Hematopoietic multipotent progenitor cell treated with erythropoietin and hydrocortisone succinate and interleukin-3 and kit ligand, for 6 days (in vitro differentiated cells): ENCODE measurements at regions not wholly inside any gene's neighbourhood (a gene's known extent, or its start where the extent isn't known, plus 50 kb on each side); places are given as distances from the start of the nearest gene placed in this dataset.
"Not testable (repeated sequence)": the region's sequence is repeated elsewhere in the genome, so short reads cannot be mapped to it uniquely, and the experiment has no call there.

Source experiments
- DNase-seq: peaks from one replicate; pipeline ENCODE4 v3.0.0-alpha.2; 2015

- not testable (repeated sequence) for DNase-seq
Observed at GRCh38 chr1:149234926-149235914, 131.9 kb upstream of the NBPF9 start.

GRCh38 chr1:149237515-149237914, 134.2 kb upstream of the NBPF9 start:
- not testable (repeated sequence) for DNase-seq

- DNase-seq, result not testable (repeated sequence)
Observed at GRCh38 chr1:149239897-149240508, 136.7 kb upstream of the NBPF9 start.

GRCh38 chr1:149240530-149240929, 137.2 kb upstream of the NBPF9 start:
- DNase-seq, result not testable (repeated sequence)

GRCh38 chr1:149241272-149241671, 137.9 kb upstream of the NBPF9 start:
- DNase-seq, result not testable (repeated sequence)

GRCh38 chr1:149243572-149243971, 140.2 kb upstream of the NBPF9 start:
- DNase-seq, result not testable (repeated sequence)

- not testable (repeated sequence) for DNase-seq
Observed at GRCh38 chr1:149244621-149245020, 141.3 kb upstream of the NBPF9 start.

GRCh38 chr1:149246212-149246611, 142.9 kb upstream of the NBPF9 start:
- not testable (repeated sequence) for DNase-seq

GRCh38 chr1:149248610-149249009, 145.3 kb upstream of the NBPF9 start:
- DNase-seq, result not testable (repeated sequence)

- DNase-seq, result not testable (repeated sequence)
Observed at GRCh38 chr1:149249850-149250467, 146.6 kb upstream of the NBPF9 start.

- DNase-seq, result not testable (repeated sequence)
Observed at GRCh38 chr1:149254894-149255847, 151.8 kb upstream of the NBPF9 start.

- DNase-seq, result not testable (repeated sequence)
Observed at GRCh38 chr1:149260284-149260683, 156.9 kb upstream of the NBPF9 start.

- not testable (repeated sequence) for DNase-seq
Observed at GRCh38 chr1:149260736-149261340, 157.5 kb upstream of the NBPF9 start.

GRCh38 chr1:149267287-149267686, 163.9 kb upstream of the NBPF9 start:
- DNase-seq, result not testable (repeated sequence)

- not testable (repeated sequence) for DNase-seq
Observed at GRCh38 chr1:149269001-149269702, 165.8 kb upstream of the NBPF9 start.

GRCh38 chr1:149269833-149270232, 166.5 kb upstream of the NBPF9 start:
- DNase-seq, result not testable (repeated sequence)

- not testable (repeated sequence) for DNase-seq
Observed at GRCh38 chr1:149274493-149274892, 171.1 kb upstream of the NBPF9 start.

GRCh38 chr1:149275802-149276201, 172.5 kb upstream of the NBPF9 start:
- DNase-seq, result not testable (repeated sequence)

- DNase-seq, result not testable (repeated sequence)
Observed at GRCh38 chr1:149276496-149276895, 173.1 kb upstream of the NBPF9 start.

GRCh38 chr1:149278156-149278555, 174.8 kb upstream of the NBPF9 start:
- DNase-seq, result not testable (repeated sequence)

GRCh38 chr1:149279015-149279414, 175.7 kb upstream of the NBPF9 start:
- DNase-seq, result not testable (repeated sequence)
